Right lung (tissue), 2 donors: ENCODE measurements at regions not wholly inside any gene's neighbourhood (a gene's known extent, or its start where the extent isn't known, plus 50 kb on each side); places are given as distances from the start of the nearest gene placed in this dataset.

Source experiments
- DNase-seq, 2 donors: peaks; one replicate each; pipeline ENCODE4 v3.0.0-alpha.2; 2013

- no peak for DNase-seq
These were observed 190.3 kb upstream of the HDDC2 start for GRCh38 chr6:125491860-125492618.

GRCh38 chr6:125498606-125499005 is 196.8 kb upstream of the HDDC2 start:
- no peak for DNase-seq

GRCh38 chr6:125499535-125499934 is 197.8 kb upstream of the HDDC2 start:
- no peak for DNase-seq

- DNase-seq, result no peak
These were observed 201.4 kb upstream of the HDDC2 start for GRCh38 chr6:125503181-125503580.

- peak; percentile 7 to 21 for DNase-seq
These were observed 206.4 kb upstream of the HDDC2 start for GRCh38 chr6:125507987-125508655.

- DNase-seq, result no peak
These were observed 207.0 kb upstream of the HDDC2 start for GRCh38 chr6:125508793-125509192.

- DNase-seq, result no peak
These were observed 207.7 kb upstream of the HDDC2 start for GRCh38 chr6:125509477-125509876.

GRCh38 chr6:125510405-125510804 is 208.6 kb upstream of the HDDC2 start:
- no peak for DNase-seq

- DNase-seq, result no peak
These were observed 210.1 kb upstream of the HDDC2 start for GRCh38 chr6:125511809-125512396.

- no peak for DNase-seq
These were observed 210.9 kb upstream of the HDDC2 start for GRCh38 chr6:125512621-125513020.

GRCh38 chr6:125513978-125514377 is 212.2 kb upstream of the HDDC2 start:
- no peak for DNase-seq

- no peak for DNase-seq
These were observed 214.9 kb upstream of the HDDC2 start for GRCh38 chr6:125516644-125517043.

- DNase-seq, result no peak
These were observed 217.6 kb upstream of the HDDC2 start for GRCh38 chr6:125519367-125519766.

GRCh38 chr6:125524356-125524755 is 222.6 kb upstream of the HDDC2 start:
- DNase-seq, result no peak

- DNase-seq, result no peak
These were observed 223.3 kb upstream of the HEY2 start for GRCh38 chr6:125526007-125526720.

GRCh38 chr6:125528621-125529041 is 220.8 kb upstream of the HEY2 start:
- DNase-seq, result no peak

GRCh38 chr6:125529061-125529460 is 220.4 kb upstream of the HEY2 start:
- DNase-seq, result no peak

- DNase-seq, result no peak
These were observed 215.6 kb upstream of the HEY2 start for GRCh38 chr6:125533710-125534397.

- no peak for DNase-seq
These were observed 214.8 kb upstream of the HEY2 start for GRCh38 chr6:125534430-125535263.

- no peak for DNase-seq
These were observed 212.3 kb upstream of the HEY2 start for GRCh38 chr6:125537090-125537489.

- DNase-seq, result no peak
These were observed 209.5 kb upstream of the HEY2 start for GRCh38 chr6:125539892-125540291.
